Skeletal muscle satellite cell (primary cell): ENCODE measurements at regions not wholly inside any gene's neighbourhood (a gene's known extent, or its start where the extent isn't known, plus 50 kb on each side); places are given as distances from the start of the nearest gene placed in this dataset.

Experiments used
- H3K27me3 ChIP-seq: 2 replicates; pipeline ENCODE4 v1.7.0; 2013; ENCODE audit warnings: low read length; ENCODE audit not compliant: control insufficient read depth, insufficient read depth
- H3K36me3 ChIP-seq: 2 replicates; pipeline ENCODE4 v1.7.0; 2013; ENCODE audit warnings: mild to moderate bottlenecking, control low read depth, low read length; ENCODE audit not compliant: insufficient read depth
- H3K4me1 ChIP-seq: 2 replicates; pipeline ENCODE4 v1.7.0; 2013; ENCODE audit warnings: low read length; ENCODE audit not compliant: control insufficient read depth, insufficient read depth
- H3K4me2 ChIP-seq: 2 replicates; pipeline ENCODE4 v1.7.0; 2013; ENCODE audit warnings: mild to moderate bottlenecking, low read length
- H3K4me3 ChIP-seq: 2 replicates; pipeline ENCODE4 v1.7.0; 2013; ENCODE audit warnings: low read length
- H3K9ac ChIP-seq: 2 replicates; pipeline ENCODE4 v1.7.0; 2013; ENCODE audit warnings: mild to moderate bottlenecking, low read depth, low read length, moderate library complexity
- H3K9me3 ChIP-seq: replicated peaks from 2 replicates; pipeline ENCODE4 v1.7.0; 2013; ENCODE audit warnings: mild to moderate bottlenecking, control low read depth, low read length

DNA sequence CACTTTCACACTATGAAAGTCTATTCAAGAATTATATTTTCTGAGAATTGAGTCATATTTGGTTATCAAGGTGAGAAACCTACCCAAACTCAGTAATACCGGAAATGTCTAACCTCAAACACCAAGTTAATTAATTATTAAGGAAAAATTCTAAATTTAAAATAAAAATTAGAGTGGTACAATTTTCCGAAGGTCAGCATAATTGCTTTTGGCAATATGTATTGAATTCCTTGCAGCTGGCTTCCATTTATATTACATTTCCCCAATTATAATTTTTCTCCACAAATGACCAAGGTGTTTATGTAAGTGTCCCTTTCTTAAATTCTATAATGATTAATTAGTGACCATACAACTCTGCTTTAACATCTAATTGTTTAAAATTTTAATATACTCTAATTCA lies 316.0 kb upstream of the IRAK1BP1 start:
- Histone ChIP-seq H3K4me3 (no peak overlapping the region), H3K9ac (no peak overlapping the region), H3K4me2 (no peak overlapping the region), H3K36me3 (no peaks in the 10 kb centered on the region), H3K4me1 (no peaks in the 10 kb centered on the region), H3K9me3 (no peaks in the 10 kb centered on the region), H3K27me3 (no peaks in the 10 kb centered on the region)

- H3K4me1 ChIP-seq = no peaks in the 10 kb centered on the region
- no peak overlapping the region for H3K4me2 ChIP-seq
- H3K9me3 ChIP-seq = no peaks in the 10 kb centered on the region
- H3K9ac ChIP-seq = no peak overlapping the region
- no peak overlapping the region for H3K4me3 ChIP-seq
- no peaks in the 10 kb centered on the region for H3K27me3 ChIP-seq
- H3K36me3 ChIP-seq = no peaks in the 10 kb centered on the region
Observed at GRCh38 chr6:78552435-78552834, 314.9 kb upstream of the IRAK1BP1 start.

DNA sequence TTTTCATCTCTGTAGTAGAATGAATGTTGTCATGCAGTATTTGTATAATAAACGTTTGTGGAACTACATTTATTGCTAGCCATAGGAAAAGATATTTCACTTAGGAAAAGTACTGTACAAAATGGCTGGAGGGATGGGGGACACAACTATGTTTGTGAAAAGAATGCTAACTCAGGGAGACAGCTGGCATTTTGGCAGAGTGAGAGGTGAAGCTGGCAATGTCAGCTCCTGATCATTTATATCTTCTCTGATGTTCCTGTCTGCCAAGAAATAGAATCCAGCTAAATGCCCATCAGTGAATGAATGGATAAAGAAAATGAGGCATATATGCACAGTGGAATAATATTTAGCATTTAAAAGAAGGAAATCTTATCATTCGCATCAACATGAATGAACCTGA lies 313.0 kb upstream of the IRAK1BP1 start:
- Histone ChIP-seq H3K4me2 (no peak overlapping the region), H3K4me1 (no peaks in the 10 kb centered on the region), H3K4me3 (no peak overlapping the region), H3K36me3 (no peaks in the 10 kb centered on the region), H3K27me3 (no peaks in the 10 kb centered on the region), H3K9me3 (no peaks in the 10 kb centered on the region), H3K9ac (no peak overlapping the region)

DNA sequence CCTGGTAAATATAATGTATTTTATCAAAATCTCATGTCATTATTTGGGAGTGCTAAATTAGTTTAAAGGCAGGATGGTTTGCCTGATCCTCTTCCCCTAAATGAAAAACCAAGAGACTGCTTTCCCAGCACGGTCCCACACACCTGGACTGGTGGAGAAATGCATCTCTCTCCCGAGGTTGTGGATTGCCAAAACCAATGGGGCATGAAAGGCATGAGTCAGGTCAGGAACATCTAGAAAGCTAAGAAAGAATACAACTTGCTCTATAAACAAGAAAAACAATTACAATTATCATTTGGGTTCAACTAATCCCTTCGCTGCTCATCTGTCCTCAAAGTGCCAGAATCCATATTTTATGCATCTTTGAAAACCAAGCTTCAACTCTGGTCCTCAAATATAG lies 308.3 kb upstream of the IRAK1BP1 start:
- Histone ChIP-seq H3K4me3 (no peak overlapping the region), H3K4me2 (no peak overlapping the region), H3K9me3 (no peaks in the 10 kb centered on the region), H3K27me3 (no peaks in the 10 kb centered on the region), H3K9ac (no peak overlapping the region), H3K36me3 (no peaks in the 10 kb centered on the region), H3K4me1 (no peaks in the 10 kb centered on the region)

DNA sequence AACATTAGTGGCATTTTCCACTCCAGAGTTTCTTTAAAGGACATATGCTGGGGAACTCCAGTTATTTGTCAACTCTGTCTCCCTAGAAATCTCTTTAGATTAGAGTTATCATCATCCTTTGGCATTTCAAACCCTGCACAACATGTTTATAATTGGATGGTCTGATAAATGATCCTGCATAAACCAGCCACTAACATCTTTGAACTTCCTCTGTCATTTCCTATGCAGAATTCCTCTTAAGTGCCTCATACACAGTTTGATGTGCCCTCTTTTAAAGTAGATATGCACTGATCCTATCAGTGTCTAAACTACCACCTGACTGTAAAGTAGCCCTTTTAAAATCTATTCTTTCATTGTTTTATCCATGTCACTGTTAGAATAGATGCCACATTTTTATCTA lies 306.3 kb upstream of the IRAK1BP1 start:
- Histone ChIP-seq H3K9me3 (no peaks in the 10 kb centered on the region), H3K36me3 (no peaks in the 10 kb centered on the region), H3K9ac (no peak overlapping the region), H3K27me3 (no peaks in the 10 kb centered on the region), H3K4me1 (peaks cover 3% of the 10 kb centered on the region), H3K4me3 (no peak overlapping the region), H3K4me2 (no peak overlapping the region)

- Histone ChIP-seq H3K27me3 (no peaks in the 10 kb centered on the region), H3K4me2 (no peak overlapping the region), H3K4me1 (peaks cover 3% of the 10 kb centered on the region), H3K36me3 (no peaks in the 10 kb centered on the region), H3K9me3 (no peaks in the 10 kb centered on the region), H3K4me3 (no peak overlapping the region), H3K9ac (no peak overlapping the region)
Observed at GRCh38 chr6:78565997-78566396, 301.4 kb upstream of the IRAK1BP1 start.

DNA sequence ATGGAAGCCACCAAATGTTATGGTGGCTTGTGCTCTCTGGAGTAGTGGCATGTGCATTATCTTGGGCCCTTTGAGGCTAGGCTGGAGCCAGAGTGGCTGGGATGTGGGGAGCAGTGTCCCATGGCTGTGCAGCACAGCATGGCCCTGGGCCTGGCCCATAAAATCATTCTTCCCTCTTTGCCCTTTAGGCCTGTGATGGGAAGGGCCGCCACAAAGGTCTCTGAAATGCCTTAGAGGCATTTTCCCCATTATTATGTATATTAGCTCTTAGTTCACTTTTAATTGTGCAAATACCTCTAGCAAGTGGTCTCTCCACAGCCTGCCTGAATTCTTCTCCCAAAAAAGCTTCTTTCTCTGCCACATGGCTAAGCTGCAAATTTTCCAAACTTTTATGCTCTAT lies 297.3 kb upstream of the IRAK1BP1 start:
- no peaks in the 10 kb centered on the region for H3K27me3 ChIP-seq
- no peak overlapping the region for H3K4me3 ChIP-seq
- H3K9me3 ChIP-seq = no peaks in the 10 kb centered on the region
- no peaks in the 10 kb centered on the region for H3K4me1 ChIP-seq
- no peak overlapping the region for H3K9ac ChIP-seq
- H3K4me2 ChIP-seq = no peak overlapping the region
- H3K36me3 ChIP-seq = no peaks in the 10 kb centered on the region

- Histone ChIP-seq H3K36me3 (no peaks in the 10 kb centered on the region), H3K4me3 (no peak overlapping the region), H3K4me2 (no peak overlapping the region), H3K27me3 (no peaks in the 10 kb centered on the region), H3K9me3 (no peaks in the 10 kb centered on the region), H3K9ac (no peak overlapping the region), H3K4me1 (no peaks in the 10 kb centered on the region)
Observed at GRCh38 chr6:78577585-78577984, 289.8 kb upstream of the IRAK1BP1 start.

DNA sequence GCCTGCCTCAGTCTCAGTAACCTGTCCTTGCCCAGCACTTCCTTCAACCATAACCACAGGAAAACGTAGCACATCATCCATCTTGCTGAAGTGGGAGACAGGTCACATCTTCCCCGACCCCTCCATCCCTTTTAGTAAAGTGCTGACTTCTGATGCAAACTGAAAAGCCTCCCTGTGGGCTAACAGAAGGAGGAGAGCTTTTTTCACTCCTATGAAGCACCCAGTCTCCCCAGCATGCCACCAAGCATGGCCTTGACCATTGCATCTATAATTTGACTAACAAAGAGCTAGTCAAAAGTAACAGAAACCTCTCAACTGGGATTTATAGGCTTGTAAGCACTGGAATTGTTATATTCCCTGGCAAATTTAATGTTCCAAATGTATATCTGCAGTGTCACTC lies 288.9 kb upstream of the IRAK1BP1 start:
- Histone ChIP-seq H3K9me3 (no peaks in the 10 kb centered on the region), H3K36me3 (no peaks in the 10 kb centered on the region), H3K4me1 (no peaks in the 10 kb centered on the region), H3K4me3 (no peak overlapping the region), H3K27me3 (no peaks in the 10 kb centered on the region), H3K9ac (no peak overlapping the region), H3K4me2 (no peak overlapping the region)

DNA sequence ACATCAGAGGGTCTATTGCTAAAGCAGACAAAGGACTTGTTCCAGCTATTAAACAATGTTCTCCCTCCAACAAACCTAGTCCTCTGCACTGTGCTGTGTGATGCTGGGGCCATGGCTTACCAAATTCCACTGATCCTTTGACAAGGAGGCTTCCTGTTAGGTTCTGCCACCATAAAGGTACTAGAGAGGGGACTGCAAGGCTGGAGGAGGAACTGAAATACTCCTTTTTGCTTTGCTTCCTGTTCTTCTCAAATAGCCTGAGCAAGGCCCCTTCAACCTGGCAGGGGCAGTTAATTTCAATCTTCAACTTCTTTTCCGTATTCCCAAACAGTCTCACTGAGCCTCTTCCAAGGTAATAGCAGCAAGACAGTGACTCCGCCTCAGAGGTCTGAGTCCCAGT lies 286.4 kb upstream of the IRAK1BP1 start:
- Histone ChIP-seq H3K27me3 (no peaks in the 10 kb centered on the region), H3K4me2 (no peak overlapping the region), H3K9ac (no peak overlapping the region), H3K9me3 (no peaks in the 10 kb centered on the region), H3K4me3 (no peak overlapping the region), H3K36me3 (no peaks in the 10 kb centered on the region), H3K4me1 (no peaks in the 10 kb centered on the region)

- Histone ChIP-seq H3K36me3 (no peaks in the 10 kb centered on the region), H3K27me3 (no peaks in the 10 kb centered on the region), H3K9me3 (no peaks in the 10 kb centered on the region), H3K4me2 (no peak overlapping the region), H3K9ac (no peak overlapping the region), H3K4me1 (no peaks in the 10 kb centered on the region), H3K4me3 (no peak overlapping the region)
Observed at GRCh38 chr6:78583079-78583478, 284.3 kb upstream of the IRAK1BP1 start.

- H3K4me2 ChIP-seq = no peak overlapping the region
- no peaks in the 10 kb centered on the region for H3K36me3 ChIP-seq
- H3K27me3 ChIP-seq = no peaks in the 10 kb centered on the region
Observed at GRCh38 chr6:78589436-78589835, 277.9 kb upstream of the IRAK1BP1 start.

More at GRCh38 chr6:78589436-78589835, 277.9 kb upstream of the IRAK1BP1 start:
- no peaks in the 10 kb centered on the region for H3K9me3 ChIP-seq
- H3K4me3 ChIP-seq = no peak overlapping the region
- H3K9ac ChIP-seq = no peak overlapping the region
- no peaks in the 10 kb centered on the region for H3K4me1 ChIP-seq
